Right lobe of liver (tissue), 4 donors: ENCODE measurements at regions not wholly inside any gene's neighbourhood (a gene's known extent, or its start where the extent isn't known, plus 50 kb on each side); places are given as distances from the start of the nearest gene placed in this dataset.

Source experiments
- CTCF ChIP-seq, 4 donors: fragments of 200-600 bp in 3 of 4; fragments of 450-650 bp in 1 of 4; IDR thresholded peaks; one replicate each; pipeline versions ENCODE4 v1.5.1 to v1.8.0; 2016 to 2022; ENCODE audit warnings: antibody characterized with exemption in 4 of 4, mild to moderate bottlenecking in 2 of 4
- POLR2A ChIP-seq: fragments of 450-650 bp; IDR thresholded peaks from one replicate; pipeline ENCODE4 v1.6.1; 2017; ENCODE audit warnings: antibody characterized with exemption, mild to moderate bottlenecking
- donor health status: DM: no; HTN: no; CAD: no.
- donor health status: DM: no; HTN: no; CAD: no.
- donor health status: DM: no; HTN: yes; CAD: no.

DNA sequence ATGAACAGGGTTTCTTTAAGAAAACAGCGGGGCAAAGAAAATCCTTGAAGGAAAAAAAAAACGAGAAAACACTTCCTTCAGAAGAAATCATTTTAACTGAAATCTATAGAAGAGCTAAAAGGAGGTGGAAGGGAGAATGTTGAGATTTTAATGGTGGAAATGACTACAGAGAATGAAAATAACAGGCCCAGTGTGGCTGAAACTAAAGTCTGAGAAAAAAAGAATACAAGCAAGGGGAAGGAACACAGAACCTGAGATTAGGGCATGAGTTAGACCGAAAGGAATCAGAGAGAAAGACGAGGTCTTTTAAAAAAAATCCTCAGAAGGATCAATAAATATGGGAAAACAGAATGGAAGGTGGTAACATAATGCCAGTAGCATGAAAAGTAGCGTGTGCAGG is 1230.0 kb upstream of the TENM3 start:
- TF ChIP-seq POLR2A: no peak
- TF ChIP-seq CTCF (IDR thresholded peaks at IDR 0.05): no peak
